NCI-H345 treated with DMSO at 0.1 percent for 48 hours (cell line): ENCODE measurements at regions not wholly inside any gene's neighbourhood (a gene's known extent, or its start where the extent isn't known, plus 50 kb on each side); places are given as distances from the start of the nearest gene placed in this dataset.
A peak's percentile ranks its signal among the peaks of the same experiment; 100 is the strongest.
"Not testable (repeated sequence)": the region's sequence is repeated elsewhere in the genome, so short reads cannot be mapped to it uniquely, and the experiment has no call there.

Experiments used
- DNase-seq: peaks from one replicate; lab custom pipeline; 2025; ENCODE audit not compliant: unreplicated experiment; lab: John Stamatoyannopoulos, UW

DNA sequence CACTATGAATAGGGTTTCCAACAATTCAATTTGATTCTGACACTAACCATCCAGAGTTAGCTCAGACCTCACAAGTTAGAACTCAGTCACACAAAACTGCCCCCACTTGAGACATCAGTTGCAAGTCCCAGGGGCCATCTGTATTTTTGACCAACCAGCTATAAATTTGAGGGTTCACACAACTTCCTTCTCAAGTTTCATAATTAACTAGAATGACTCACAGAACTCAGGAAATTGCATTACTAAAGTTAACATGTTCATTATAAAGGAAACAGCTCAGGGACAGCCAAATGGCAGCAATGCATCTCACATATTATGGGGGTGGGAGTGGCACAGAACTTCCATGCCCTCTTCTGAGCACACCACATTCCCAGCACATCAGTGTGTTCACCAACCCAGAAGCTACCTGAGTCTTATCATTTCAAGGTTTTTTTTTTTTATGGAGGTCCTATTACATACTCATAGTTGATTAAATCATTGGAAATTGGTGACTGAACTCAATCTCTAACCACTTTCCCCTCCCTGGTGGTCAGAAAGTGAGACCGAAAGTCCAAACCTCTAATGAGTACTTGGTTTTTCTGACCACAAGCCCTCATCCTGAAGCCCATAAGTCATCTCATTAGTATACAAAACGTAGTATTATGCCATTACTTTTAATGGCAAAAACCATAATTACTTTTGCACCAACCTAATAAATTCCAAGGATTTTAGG is 1721.5 kb upstream of the SEL1L start:
- DNase-seq = no peak

DNA sequence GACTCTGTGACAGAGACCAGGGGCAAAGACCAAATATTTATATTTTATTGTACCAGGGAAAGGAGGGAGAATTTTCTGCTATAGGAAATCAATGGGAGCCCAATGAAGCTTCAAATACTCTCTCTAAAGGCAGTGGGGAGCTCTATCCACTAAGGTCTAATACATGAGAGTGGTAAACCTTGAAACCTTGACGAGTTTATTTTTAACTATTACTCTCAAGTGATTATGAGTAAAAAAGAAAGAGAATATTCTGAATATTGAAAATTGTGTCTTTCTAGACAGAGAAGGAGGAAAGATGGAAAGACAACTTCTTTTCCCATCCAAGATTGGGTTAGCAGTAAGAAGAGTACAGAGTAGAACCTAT is 1722.1 kb upstream of the SEL1L start:
- no peak for DNase-seq

GRCh38 chr14:83257466-83258439 is 1724.1 kb upstream of the SEL1L start:
- DNase-seq = no peak

DNA sequence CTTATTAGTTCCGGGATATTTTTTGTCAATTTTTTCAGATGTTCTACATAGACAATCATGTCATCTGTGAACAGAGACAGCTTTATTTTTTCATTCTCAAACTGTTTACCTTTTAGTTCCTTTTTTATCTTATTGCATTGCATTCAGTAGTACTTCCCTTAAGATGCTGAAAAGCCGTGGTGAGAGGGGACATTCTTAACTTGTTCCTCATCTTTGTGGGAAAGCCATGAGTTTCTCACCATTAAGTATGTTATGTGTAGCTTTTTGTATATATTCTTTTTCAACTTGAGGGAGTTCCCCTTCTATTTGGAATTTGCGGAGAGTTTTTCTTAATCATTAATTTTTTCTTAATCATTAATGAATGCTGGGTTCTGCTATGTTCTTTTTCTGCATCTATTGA is 1727.1 kb upstream of the SEL1L start:
- DNase-seq = no peak

- no peak for DNase-seq
Observed at GRCh38 chr14:83269583-83269982, 1735.9 kb upstream of the SEL1L start.

GRCh38 chr14:83271663-83272062 is 1738.0 kb upstream of the SEL1L start:
- DNase-seq = no peak

GRCh38 chr14:83280719-83281118 is 1747.1 kb upstream of the SEL1L start:
- no peak for DNase-seq

DNA sequence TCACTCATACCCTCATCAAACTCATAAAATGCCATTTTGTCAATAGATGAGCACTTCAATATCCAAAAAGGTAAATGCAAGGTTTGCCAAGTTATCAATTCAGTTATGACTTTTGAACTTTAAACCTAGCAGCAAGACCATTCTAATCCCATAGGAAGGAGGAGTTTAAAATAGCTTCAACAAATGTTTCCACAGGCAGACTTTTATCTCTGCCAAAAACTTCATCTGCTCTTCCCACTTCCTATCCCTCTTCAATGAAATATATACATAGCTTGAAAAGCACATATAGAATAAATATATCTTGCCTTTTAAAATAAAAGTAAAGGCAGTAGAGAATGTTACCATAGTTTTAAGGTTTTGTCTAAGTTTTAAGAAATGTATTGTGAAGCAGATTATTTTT is 1749.1 kb upstream of the SEL1L start:
- DNase-seq = no peak

DNA sequence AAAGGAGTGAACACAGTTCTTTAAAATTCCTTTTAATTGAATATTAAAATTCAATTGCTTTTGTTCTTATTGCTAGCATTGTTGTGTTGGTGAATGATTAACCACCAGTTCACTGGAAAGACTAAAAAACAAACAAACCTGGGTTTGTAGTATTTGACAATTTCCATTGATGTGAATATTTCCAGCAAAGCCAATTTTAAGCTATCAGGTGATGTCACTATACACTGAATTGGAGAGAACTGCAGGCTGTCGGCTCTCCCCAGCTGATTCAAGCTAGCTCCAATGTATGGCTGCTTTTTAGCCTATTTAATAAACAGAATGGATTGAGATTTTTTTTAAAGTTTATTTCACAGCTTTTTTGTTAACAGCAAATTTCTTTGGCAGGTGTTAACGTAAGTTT is 1753.6 kb upstream of the SEL1L start:
- no peak for DNase-seq

- DNase-seq = no peak
Observed at GRCh38 chr14:83289390-83289789, 1755.7 kb upstream of the SEL1L start.

DNA sequence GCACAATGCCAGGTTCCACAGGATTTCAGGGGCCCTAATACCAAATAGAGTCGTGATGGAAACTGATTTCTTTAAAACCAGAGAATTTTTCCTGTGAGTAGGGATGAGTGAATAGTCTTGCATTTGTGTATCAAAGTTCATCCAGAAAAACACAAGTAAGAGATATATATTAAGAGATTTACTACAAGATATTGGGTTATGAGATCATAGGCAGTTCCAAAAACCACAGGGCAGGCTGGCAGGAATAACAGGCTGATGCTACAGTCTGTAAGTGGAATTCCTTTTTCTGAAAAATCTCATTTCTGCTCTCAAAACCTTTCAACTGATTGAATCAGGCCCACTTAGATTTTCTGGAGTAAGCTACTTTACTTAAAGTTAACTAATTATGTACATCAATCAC is 1756.2 kb upstream of the SEL1L start:
- no peak for DNase-seq

DNA sequence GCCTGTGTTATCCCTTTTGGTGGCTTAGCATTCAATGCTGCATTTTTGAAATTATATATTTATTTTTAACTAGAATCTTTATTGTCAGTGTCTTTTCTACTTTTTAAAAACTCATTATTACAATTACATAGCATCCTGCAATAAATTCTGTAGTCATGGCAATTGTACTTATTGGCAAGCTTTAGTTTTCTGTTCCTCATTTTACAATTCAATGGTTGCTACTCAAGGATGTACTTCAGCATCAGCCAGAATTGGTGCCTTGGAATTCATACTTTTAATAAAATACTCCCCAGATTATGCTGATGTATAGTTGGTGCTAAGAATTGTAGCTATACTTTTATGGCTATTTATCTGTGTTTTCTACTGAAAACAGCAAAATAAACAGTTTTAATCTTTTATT is 1756.8 kb upstream of the SEL1L start:
- no peak for DNase-seq

GRCh38 chr14:83291714-83292113 is 1758.1 kb upstream of the SEL1L start:
- DNase-seq = no peak

GRCh38 chr14:83294941-83295340 is 1761.3 kb upstream of the SEL1L start:
- no peak for DNase-seq

- no peak for DNase-seq
Observed at GRCh38 chr14:83297361-83297760, 1763.7 kb upstream of the SEL1L start.

- DNase-seq = not testable (repeated sequence)
Observed at GRCh38 chr14:83298016-83298415, 1764.4 kb upstream of the SEL1L start.

DNA sequence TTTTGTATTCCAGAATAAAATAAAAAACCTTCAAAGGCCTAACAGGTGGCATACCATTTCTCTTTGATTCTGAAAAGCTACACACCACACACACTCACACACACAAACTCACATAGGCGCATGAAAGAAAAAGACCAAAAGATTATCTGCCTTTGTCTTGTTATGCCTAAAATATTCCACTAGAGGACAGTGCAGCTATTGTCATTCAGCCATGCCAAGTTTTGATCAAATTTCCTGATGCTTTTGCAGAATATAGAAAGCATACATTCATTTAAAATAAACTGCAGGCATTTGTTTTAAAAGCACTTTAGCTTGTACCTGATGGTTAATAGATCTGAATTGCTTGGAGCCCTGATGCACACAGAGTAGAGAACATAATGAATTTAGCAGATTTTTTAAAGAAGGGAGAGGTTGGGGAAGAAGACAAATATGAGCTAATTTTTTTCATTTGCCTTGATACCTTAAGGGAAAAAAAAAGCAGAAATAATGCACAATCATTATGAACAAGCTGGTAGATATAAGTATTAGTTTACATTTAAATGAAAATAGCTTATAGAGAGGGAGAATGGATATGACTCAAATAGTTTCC is 1766.9 kb upstream of the SEL1L start:
- DNase-seq = peak; percentile 40

DNA sequence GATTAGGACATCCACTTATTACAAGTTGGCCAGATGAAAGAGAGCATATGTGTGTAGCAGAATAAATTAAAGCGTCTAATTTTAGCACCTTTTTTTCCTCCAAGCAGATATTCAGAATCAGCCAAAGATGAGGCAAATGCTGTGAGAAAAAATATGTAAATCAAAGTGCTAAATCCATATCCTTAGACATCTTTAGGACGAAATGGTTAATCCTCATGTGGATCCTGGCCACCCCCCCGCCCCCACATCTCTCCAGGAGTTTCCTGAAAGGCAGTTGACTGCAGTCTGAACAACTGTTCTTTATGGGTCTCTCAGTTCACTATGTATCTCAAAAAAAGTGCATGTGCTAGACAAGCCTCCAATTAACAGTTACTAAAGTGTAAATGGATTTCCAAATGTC is 1768.1 kb upstream of the SEL1L start:
- no peak for DNase-seq

GRCh38 chr14:83309211-83309610 is 1775.6 kb upstream of the SEL1L start:
- no peak for DNase-seq

GRCh38 chr14:83309833-83310232 is 1776.2 kb upstream of the SEL1L start:
- DNase-seq = no peak

GRCh38 chr14:83312511-83312910 is 1778.9 kb upstream of the SEL1L start:
- DNase-seq = no peak

DNA sequence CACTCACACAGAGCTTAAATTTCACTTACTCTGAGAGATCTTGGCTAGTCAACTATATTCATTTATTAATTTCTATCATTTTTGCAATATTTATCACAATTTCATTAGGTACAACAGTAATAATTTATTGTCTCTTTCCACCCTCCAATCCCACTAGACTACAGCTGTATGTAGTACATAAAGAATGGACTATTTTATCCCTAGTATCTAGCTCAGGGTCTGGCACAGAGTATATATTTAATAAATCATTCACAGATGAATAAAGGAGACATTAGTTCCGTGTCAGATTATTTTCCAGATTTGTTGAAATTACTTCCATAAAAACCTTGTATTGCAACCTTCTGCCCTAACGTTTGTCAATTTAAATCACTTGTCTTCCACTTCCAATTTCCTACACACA is 1781.1 kb upstream of the SEL1L start:
- no peak for DNase-seq
